ENCODE measurements at regions not wholly inside any gene's neighbourhood (a gene's known extent, or its start where the extent isn't known, plus 50 kb on each side); places are given as distances from the start of the nearest gene placed in this dataset.

DNA sequence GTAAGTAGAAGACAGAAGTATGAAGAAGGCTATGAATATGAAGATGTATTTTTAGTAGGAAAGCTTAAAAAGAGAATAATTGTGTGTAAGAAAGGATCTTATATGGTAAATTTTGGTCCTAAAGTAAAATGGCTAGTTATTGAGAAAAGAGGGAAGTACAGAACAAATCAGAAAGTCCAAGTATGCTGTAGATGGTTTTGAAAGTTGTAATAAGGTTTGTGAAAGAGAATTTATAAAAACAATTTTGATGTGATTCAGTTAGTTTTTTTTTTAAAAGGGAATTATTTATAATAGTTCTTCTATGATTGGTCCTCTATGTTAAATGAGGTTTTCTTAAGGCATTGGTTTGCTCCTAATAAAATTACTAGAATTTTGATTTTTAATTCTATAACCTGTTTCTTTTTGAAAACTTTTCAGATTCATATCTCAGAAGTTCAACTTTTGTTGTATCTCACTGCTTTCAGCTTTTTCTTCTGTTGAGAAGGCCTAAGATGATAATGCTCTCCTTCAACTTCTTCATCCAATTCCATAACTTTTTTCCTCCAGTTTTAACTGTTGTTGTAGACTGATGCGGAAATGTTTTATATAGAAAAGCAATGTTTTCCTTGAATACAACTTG, 322.7 kb downstream of the NOL4 start:
- CTCF ChIA-PET: interaction anchor here (0.8 kb wide), 1 partner anchor 9 kb away, joined by 3 read pairs; no protein-coding TSS in a partner anchor
- TF ChIP-seq NFIC (IDR thresholded peaks at IDR 0.05; ENCODE audit: borderline replicate concordance) (no peak), RAD21 (IDR thresholded peaks at IDR 0.05; ENCODE audit: low read length) (no peak), ELF1 (IDR thresholded peaks at IDR 0.05) (no peak), TEAD4 (IDR thresholded peaks at IDR 0.05; ENCODE audit: borderline replicate concordance, insufficient read depth) (no peak), SMC3 (IDR thresholded peaks at IDR 0.05; ENCODE audit: low read depth, low read length) (no peak), TCF12 (IDR thresholded peaks at IDR 0.05) (no peak), CHD2 (IDR thresholded peaks at IDR 0.05; ENCODE audit: low read length, partially characterized antibody) (no peak), RXRA (IDR thresholded peaks at IDR 0.05; ENCODE audit: borderline replicate concordance, low read depth) (no peak)
- TF ChIP-seq, protein P1, sequence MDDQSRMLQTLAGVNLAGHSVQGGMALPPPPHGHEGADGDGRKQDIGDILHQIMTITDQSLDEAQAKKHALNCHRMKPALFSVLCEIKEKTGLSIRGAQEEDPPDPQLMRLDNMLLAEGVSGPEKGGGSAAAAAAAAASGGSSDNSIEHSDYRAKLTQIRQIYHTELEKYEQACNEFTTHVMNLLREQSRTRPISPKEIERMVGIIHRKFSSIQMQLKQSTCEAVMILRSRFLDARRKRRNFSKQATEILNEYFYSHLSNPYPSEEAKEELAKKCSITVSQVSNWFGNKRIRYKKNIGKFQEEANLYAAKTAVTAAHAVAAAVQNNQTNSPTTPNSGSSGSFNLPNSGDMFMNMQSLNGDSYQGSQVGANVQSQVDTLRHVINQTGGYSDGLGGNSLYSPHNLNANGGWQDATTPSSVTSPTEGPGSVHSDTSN (IDR thresholded peaks at IDR 0.05): no peak
- TF ChIP-seq, protein P2, sequence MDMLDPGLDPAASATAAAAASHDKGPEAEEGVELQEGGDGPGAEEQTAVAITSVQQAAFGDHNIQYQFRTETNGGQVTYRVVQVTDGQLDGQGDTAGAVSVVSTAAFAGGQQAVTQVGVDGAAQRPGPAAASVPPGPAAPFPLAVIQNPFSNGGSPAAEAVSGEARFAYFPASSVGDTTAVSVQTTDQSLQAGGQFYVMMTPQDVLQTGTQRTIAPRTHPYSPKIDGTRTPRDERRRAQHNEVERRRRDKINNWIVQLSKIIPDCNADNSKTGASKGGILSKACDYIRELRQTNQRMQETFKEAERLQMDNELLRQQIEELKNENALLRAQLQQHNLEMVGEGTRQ (IDR thresholded peaks at IDR 0.05; ENCODE audit: borderline replicate concordance, low read depth, low read length): no peak
- TF ChIP-seq, protein P3, sequence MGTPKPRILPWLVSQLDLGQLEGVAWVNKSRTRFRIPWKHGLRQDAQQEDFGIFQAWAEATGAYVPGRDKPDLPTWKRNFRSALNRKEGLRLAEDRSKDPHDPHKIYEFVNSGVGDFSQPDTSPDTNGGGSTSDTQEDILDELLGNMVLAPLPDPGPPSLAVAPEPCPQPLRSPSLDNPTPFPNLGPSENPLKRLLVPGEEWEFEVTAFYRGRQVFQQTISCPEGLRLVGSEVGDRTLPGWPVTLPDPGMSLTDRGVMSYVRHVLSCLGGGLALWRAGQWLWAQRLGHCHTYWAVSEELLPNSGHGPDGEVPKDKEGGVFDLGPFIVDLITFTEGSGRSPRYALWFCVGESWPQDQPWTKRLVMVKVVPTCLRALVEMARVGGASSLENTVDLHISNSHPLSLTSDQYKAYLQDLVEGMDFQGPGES (IDR thresholded peaks at IDR 0.05; ENCODE audit: low read depth, low read length): no peak
- TF ChIP-seq, protein P4, sequence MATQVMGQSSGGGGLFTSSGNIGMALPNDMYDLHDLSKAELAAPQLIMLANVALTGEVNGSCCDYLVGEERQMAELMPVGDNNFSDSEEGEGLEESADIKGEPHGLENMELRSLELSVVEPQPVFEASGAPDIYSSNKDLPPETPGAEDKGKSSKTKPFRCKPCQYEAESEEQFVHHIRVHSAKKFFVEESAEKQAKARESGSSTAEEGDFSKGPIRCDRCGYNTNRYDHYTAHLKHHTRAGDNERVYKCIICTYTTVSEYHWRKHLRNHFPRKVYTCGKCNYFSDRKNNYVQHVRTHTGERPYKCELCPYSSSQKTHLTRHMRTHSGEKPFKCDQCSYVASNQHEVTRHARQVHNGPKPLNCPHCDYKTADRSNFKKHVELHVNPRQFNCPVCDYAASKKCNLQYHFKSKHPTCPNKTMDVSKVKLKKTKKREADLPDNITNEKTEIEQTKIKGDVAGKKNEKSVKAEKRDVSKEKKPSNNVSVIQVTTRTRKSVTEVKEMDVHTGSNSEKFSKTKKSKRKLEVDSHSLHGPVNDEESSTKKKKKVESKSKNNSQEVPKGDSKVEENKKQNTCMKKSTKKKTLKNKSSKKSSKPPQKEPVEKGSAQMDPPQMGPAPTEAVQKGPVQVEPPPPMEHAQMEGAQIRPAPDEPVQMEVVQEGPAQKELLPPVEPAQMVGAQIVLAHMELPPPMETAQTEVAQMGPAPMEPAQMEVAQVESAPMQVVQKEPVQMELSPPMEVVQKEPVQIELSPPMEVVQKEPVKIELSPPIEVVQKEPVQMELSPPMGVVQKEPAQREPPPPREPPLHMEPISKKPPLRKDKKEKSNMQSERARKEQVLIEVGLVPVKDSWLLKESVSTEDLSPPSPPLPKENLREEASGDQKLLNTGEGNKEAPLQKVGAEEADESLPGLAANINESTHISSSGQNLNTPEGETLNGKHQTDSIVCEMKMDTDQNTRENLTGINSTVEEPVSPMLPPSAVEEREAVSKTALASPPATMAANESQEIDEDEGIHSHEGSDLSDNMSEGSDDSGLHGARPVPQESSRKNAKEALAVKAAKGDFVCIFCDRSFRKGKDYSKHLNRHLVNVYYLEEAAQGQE (IDR thresholded peaks at IDR 0.05; ENCODE audit: low read depth, low read length): no peak
- TF ChIP-seq, protein P5, sequence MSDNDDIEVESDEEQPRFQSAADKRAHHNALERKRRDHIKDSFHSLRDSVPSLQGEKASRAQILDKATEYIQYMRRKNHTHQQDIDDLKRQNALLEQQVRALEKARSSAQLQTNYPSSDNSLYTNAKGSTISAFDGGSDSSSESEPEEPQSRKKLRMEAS (IDR thresholded peaks at IDR 0.05; ENCODE audit: low read depth): no peak
- Histone ChIP-seq H3K9me3 (peaks cover 20% of the 10 kb centered on the region; the same call in 1 of the 2 replicates), H3K27me3 (ENCODE audit: insufficient read depth) (no peaks in the 10 kb centered on the region), H3K9ac (no peak overlapping the region), H3K36me3 (replicated peaks in 1 of 2; ENCODE audit: control insufficient read depth in 1 of 2, insufficient read depth in 2 of 2, low read length in 1 of 2) (no peaks in the 10 kb centered on the region), H3K4me3 (ENCODE audit: low read depth in 2 of 2, low read length in 1 of 2) (no peak overlapping the region), H3F3A (replicated peaks; ENCODE audit: insufficient read depth) (no peaks in the 10 kb centered on the region), H4K20me1 (ENCODE audit: insufficient read depth) (no peaks in the 10 kb centered on the region), H3K9me2 (no peaks in the 10 kb centered on the region), H3K79me2 (ENCODE audit: insufficient read depth) (no peaks in the 10 kb centered on the region), H3K4me1 (ENCODE audit: control insufficient read depth in 1 of 2, insufficient read depth in 2 of 2, low read depth in 1 of 2, low read length in 1 of 2) (no peaks in the 10 kb centered on the region), H3K4me2 (no peak overlapping the region), H2AFZ (ENCODE audit: low read depth) (no peak overlapping the region), H3K27ac (ENCODE audit: low read depth in 2 of 2, low read length in 1 of 2) (no peak overlapping the region)
- DNase-seq: no peak
- 57% methylated on average over 1 of the region's 1 CpG for WGBS (ENCODE audit: low lambda C conversion rate)
- POLR2A ChIA-PET: no interaction called here

All from SK-N-SH (cell line).